WTC11 (cell line): ENCODE measurements at regions not wholly inside any gene's neighbourhood (a gene's known extent, or its start where the extent isn't known, plus 50 kb on each side); places are given as distances from the start of the nearest gene placed in this dataset.

ENCODE experiments used
- ATAC-seq: fragments of 200-7000 bp; cut with Tn5 transposase; 2 replicates; pipeline ENCODE4 v1.10.0; 2021; ENCODE audit warnings: mild to moderate bottlenecking, moderate library complexity
- CTCF ChIA-PET: fragments of 300-600 bp; sonication (Branson Sonifier 250); formaldehyde crosslinking; loops from one replicate; lab custom pipeline; 2021; ENCODE audit warnings: antibody characterized with exemption; lab: Charles Lee
- POLR2A ChIA-PET: fragments of 350-600 bp; sonication (Branson Sonifier 250); formaldehyde crosslinking; loops from one replicate; lab custom pipeline; 2021; ENCODE audit warnings: antibody characterized with exemption; lab: Charles Lee
- DNase-seq: peaks from one replicate; pipeline ENCODE4 v3.0.0; 2021; ENCODE audit warnings: low spot score
- H3K27ac Mint-ChIP-seq: 2 replicates; pipeline ENCODE4 v1.8.0; 2021; ENCODE audit warnings: mixed read lengths
- H3K27me3 Mint-ChIP-seq: 2 replicates; pipeline ENCODE4 v1.8.0; 2021; ENCODE audit warnings: low read depth, mild to moderate bottlenecking, moderate library complexity, mixed read lengths
- H3K36me3 Mint-ChIP-seq: 2 replicates; pipeline ENCODE4 v1.8.0; 2021; ENCODE audit warnings: mixed read lengths
- H3K4me1 Mint-ChIP-seq: 2 replicates; pipeline ENCODE4 v1.8.0; 2022; ENCODE audit warnings: mixed read lengths
- H3K4me3 Mint-ChIP-seq: 2 replicates; pipeline ENCODE4 v1.8.0; 2021; ENCODE audit warnings: mild to moderate bottlenecking, moderate library complexity, mixed read lengths
- H3K9me3 Mint-ChIP-seq: 2 replicates; pipeline ENCODE4 v1.8.0; 2021; ENCODE audit warnings: mixed read lengths
- ATF1 ChIP-seq: sonication (generic); formaldehyde crosslinking; IDR thresholded peaks from 2 replicates; pipeline ENCODE4 v1.8.1; 2023; ENCODE audit warnings: mild to moderate bottlenecking, moderate library complexity, missing genetic modification reagents
- ATF6 ChIP-seq: sonication (generic); formaldehyde crosslinking; IDR thresholded peaks from 2 replicates; pipeline ENCODE4 v1.8.1; 2023; ENCODE audit warnings: mild to moderate bottlenecking, missing genetic modification reagents
- CBFB ChIP-seq: sonication (generic); formaldehyde crosslinking; IDR thresholded peaks from 2 replicates; pipeline ENCODE4 v1.8.1; 2022; ENCODE audit warnings: mild to moderate bottlenecking, low read depth, missing genetic modification reagents
- E2F1 ChIP-seq: sonication (generic); formaldehyde crosslinking; IDR thresholded peaks from 2 replicates; pipeline ENCODE4 v1.8.0; 2022; ENCODE audit warnings: mild to moderate bottlenecking, missing genetic modification reagents
- GTF2I ChIP-seq: fragments of 250-450 bp; sonication (Bioruptor Pico); conservative IDR thresholded peaks from 2 replicates; pipeline ENCODE4 v1.4.0; 2021; ENCODE audit warnings: mild to moderate bottlenecking
- HMGXB4 ChIP-seq: sonication (generic); formaldehyde crosslinking; IDR thresholded peaks from 2 replicates; pipeline ENCODE4 v1.8.1; 2023; ENCODE audit warnings: mild to moderate bottlenecking, moderate library complexity, missing genetic modification reagents
- IRF1 ChIP-seq: sonication (generic); formaldehyde crosslinking; IDR thresholded peaks from 2 replicates; pipeline ENCODE4 v1.8.0; 2023; ENCODE audit warnings: missing genetic modification reagents
- MXD4 ChIP-seq: fragments of 250-450 bp; sonication (Bioruptor Pico); IDR thresholded peaks from 2 replicates; pipeline ENCODE4 v1.8.0; 2021; ENCODE audit warnings: mild to moderate bottlenecking, moderate library complexity, borderline replicate concordance
- MYBL2 ChIP-seq: sonication (generic); formaldehyde crosslinking; IDR thresholded peaks from 2 replicates; pipeline ENCODE4 v1.8.1; 2023; ENCODE audit warnings: mild to moderate bottlenecking, moderate library complexity, missing genetic modification reagents
- NFATC4 ChIP-seq: fragments of 250-450 bp; sonication (Bioruptor Pico); IDR thresholded peaks from 2 replicates; pipeline ENCODE4 v1.9.0; 2021; ENCODE audit warnings: mild to moderate bottlenecking
- NFYB ChIP-seq: sonication (generic); formaldehyde crosslinking; conservative IDR thresholded peaks from 2 replicates; pipeline ENCODE4 v1.8.0; 2022; ENCODE audit warnings: low read depth, missing genetic modification reagents
- NR2C2 ChIP-seq: sonication (generic); formaldehyde crosslinking; IDR thresholded peaks from 2 replicates; pipeline ENCODE4 v1.8.0; 2022; ENCODE audit warnings: mild to moderate bottlenecking, missing genetic modification reagents
- STAT6 ChIP-seq: sonication (generic); formaldehyde crosslinking; conservative IDR thresholded peaks from 2 replicates; pipeline ENCODE4 v1.8.1; 2023; ENCODE audit warnings: mild to moderate bottlenecking, low read depth, missing genetic modification reagents, moderate library complexity
- TP53 ChIP-seq: sonication (generic); formaldehyde crosslinking; IDR thresholded peaks from 2 replicates; pipeline ENCODE4 v1.8.1; 2023; ENCODE audit warnings: mild to moderate bottlenecking, missing genetic modification reagents
- USF1 ChIP-seq: sonication (generic); formaldehyde crosslinking; IDR thresholded peaks from 2 replicates; pipeline ENCODE4 v1.8.0; 2022; ENCODE audit warnings: mild to moderate bottlenecking, missing genetic modification reagents
- USF2 ChIP-seq: sonication (generic); formaldehyde crosslinking; IDR thresholded peaks from 2 replicates; pipeline ENCODE4 v1.8.1; 2023; ENCODE audit warnings: mild to moderate bottlenecking, missing genetic modification reagents, moderate library complexity
- ZMAT4 ChIP-seq: fragments of 250-450 bp; sonication (Bioruptor Pico); IDR thresholded peaks from 2 replicates; pipeline ENCODE4 v1.9.0; 2021; ENCODE audit warnings: mild to moderate bottlenecking
- ZNF232 ChIP-seq: sonication (generic); formaldehyde crosslinking; IDR thresholded peaks from 2 replicates; pipeline ENCODE4 v1.8.0; 2022; ENCODE audit warnings: mild to moderate bottlenecking, missing genetic modification reagents
- ZNF317 ChIP-seq: sonication (generic); formaldehyde crosslinking; IDR thresholded peaks from 2 replicates; pipeline ENCODE4 v1.8.1; 2023; ENCODE audit warnings: low read depth, mild to moderate bottlenecking, moderate library complexity, missing genetic modification reagents, borderline replicate concordance
- ZNF416 ChIP-seq: fragments of 250-450 bp; sonication (Bioruptor Pico); IDR thresholded peaks from 2 replicates; pipeline ENCODE4 v1.9.0; 2021; ENCODE audit warnings: mild to moderate bottlenecking, inconsistent platforms
- ZNF425 ChIP-seq: fragments of 250-450 bp; sonication (Bioruptor Pico); conservative IDR thresholded peaks from 2 replicates; pipeline ENCODE4 v1.9.0; 2021; ENCODE audit warnings: mild to moderate bottlenecking
- ZSCAN18 ChIP-seq: fragments of 250-450 bp; sonication (Bioruptor Pico); IDR thresholded peaks from 2 replicates; pipeline ENCODE4 v2.1.2; 2022; ENCODE audit warnings: mild to moderate bottlenecking, moderate library complexity

- DNase-seq = no peak
- CTCF ChIA-PET = interaction anchor here (1.0 kb wide), 1 partner anchor 97 kb away, joined by 3 read pairs; no protein-coding TSS in a partner anchor
- H3K36me3 Mint-ChIP-seq = no peaks in the 10 kb centered on the region
- H3K27ac Mint-ChIP-seq = no peak overlapping the region
- no peaks in the 10 kb centered on the region for H3K27me3 Mint-ChIP-seq
- no peak for ATAC-seq
- no peaks in the 10 kb centered on the region for H3K4me1 Mint-ChIP-seq
- POLR2A ChIA-PET = no interaction called here
- TF ChIP-seq HMGXB4 (CRISPR knock-in tag) (no peak), E2F1 (CRISPR knock-in tag) (no peak), ZSCAN18 (CRISPR knock-in tag) (no peak), IRF1 (CRISPR knock-in tag) (no peak), NFYB (no peak), ZNF232 (CRISPR knock-in tag) (no peak), MXD4 (CRISPR knock-in tag) (no peak), NR2C2 (no peak), ZNF317 (no peak), ZMAT4 (no peak)
- no peaks in the 10 kb centered on the region for H3K9me3 Mint-ChIP-seq
- H3K4me3 Mint-ChIP-seq = no peak overlapping the region
These were observed 112.5 kb downstream of the MATN1 start for GRCh38 chr1:30610917-30611316.

- no peaks in the 10 kb centered on the region for H3K4me1 Mint-ChIP-seq
- no peaks in the 10 kb centered on the region for H3K27me3 Mint-ChIP-seq
- H3K27ac Mint-ChIP-seq = no peak overlapping the region
- H3K4me3 Mint-ChIP-seq = no peak overlapping the region
- no peaks in the 10 kb centered on the region for H3K36me3 Mint-ChIP-seq
- no peaks in the 10 kb centered on the region for H3K9me3 Mint-ChIP-seq
- ATAC-seq = no peak
- ChIA-PET POLR2A (interaction anchor here (0.6 kb wide), 2 partner anchors 108 to 337 kb away, joined by 3 to 5 read pairs; no protein-coding TSS in a partner anchor), CTCF (interaction anchor here (0.7 to 1.0 kb wide), 3 partner anchors 75 to 98 kb away, joined by 3 to 4 read pairs (median 4); no protein-coding TSS in a partner anchor)
- DNase-seq = no peak
- TF ChIP-seq GTF2I (CRISPR knock-in tag) (no peak), CBFB (no peak), STAT6 (no peak), ZNF317 (no peak), NFATC4 (CRISPR knock-in tag) (no peak), USF1 (no peak), ZNF416 (CRISPR knock-in tag) (no peak), ZNF425 (CRISPR knock-in tag) (no peak), USF2 (CRISPR knock-in tag) (no peak), TP53 (CRISPR knock-in tag) (no peak), ATF1 (CRISPR knock-in tag) (no peak), MYBL2 (CRISPR knock-in tag) (no peak), ATF6 (CRISPR knock-in tag) (no peak)
These were observed 113.4 kb downstream of the MATN1 start for GRCh38 chr1:30609999-30610345.
